Parathyroid adenoma (tissue), 2 donors: ENCODE measurements at regions not wholly inside any gene's neighbourhood (a gene's known extent, or its start where the extent isn't known, plus 50 kb on each side); places are given as distances from the start of the nearest gene placed in this dataset.

ENCODE experiments used
- H2AFZ ChIP-seq: fragments of 300-600 bp; sonication (generic); one replicate; pipeline ENCODE4 v1.7.0; 2017; ENCODE audit warnings: antibody characterized with exemption, mild to moderate bottlenecking
- H3K27ac ChIP-seq: fragments of 300-600 bp; sonication (generic); one replicate; pipeline ENCODE4 v1.7.0; 2017
- H3K27me3 ChIP-seq: fragments of 300-600 bp; sonication (generic); one replicate; pipeline ENCODE4 v1.7.0; 2017; ENCODE audit warnings: low read length; ENCODE audit not compliant: control insufficient read depth, insufficient read depth
- H3K36me3 ChIP-seq: fragments of 300-600 bp; sonication (generic); one replicate; pipeline ENCODE4 v1.7.0; 2017; ENCODE audit warnings: low read length; ENCODE audit not compliant: control insufficient read depth, insufficient read depth
- H3K4me1 ChIP-seq: fragments of 300-600 bp; sonication (generic); one replicate; pipeline ENCODE4 v1.7.0; 2017; ENCODE audit warnings: control low read depth
- H3K4me2 ChIP-seq: fragments of 300-600 bp; sonication (generic); one replicate; pipeline ENCODE4 v1.7.0; 2017; ENCODE audit warnings: low read length
- H3K4me3 ChIP-seq: fragments of 300-600 bp; sonication (generic); one replicate; pipeline ENCODE4 v1.7.0; 2017; ENCODE audit warnings: low read depth, low read length
- H3K79me2 ChIP-seq: fragments of 300-600 bp; sonication (generic); one replicate; pipeline ENCODE4 v1.7.0; 2017; ENCODE audit warnings: control low read depth
- H3K9ac ChIP-seq: fragments of 300-600 bp; sonication (generic); one replicate; pipeline ENCODE4 v1.7.0; 2017; ENCODE audit warnings: mild to moderate bottlenecking
- H3K9me3 ChIP-seq: fragments of 300-600 bp; sonication (generic); one replicate; pipeline ENCODE4 v1.7.0; 2017; ENCODE audit warnings: low read length; ENCODE audit not compliant: control insufficient read depth
- CTCF ChIP-seq: fragments of 300-600 bp; sonication (generic); IDR thresholded peaks from one replicate; pipeline ENCODE4 v1.7.0; 2017; ENCODE audit warnings: antibody characterized with exemption, mild to moderate bottlenecking
- donor health status: primary hyperparathyroidism.

- no peak overlapping the region for H3K27ac ChIP-seq
These were observed 459.5 kb upstream of the GOT2 start for GRCh38 chr16:59193637-59194036.

GRCh38 chr16:59192551-59193199 is 458.6 kb upstream of the GOT2 start:
- Histone ChIP-seq H3K4me3 (no peak overlapping the region), H3K27ac (no peak overlapping the region), H3K4me2 (no peak overlapping the region), H3K9ac (no peak overlapping the region), H3K4me1 (no peaks in the 10 kb centered on the region), H2AFZ (no peak overlapping the region), H3K9me3 (no peaks in the 10 kb centered on the region), H3K79me2 (no peaks in the 10 kb centered on the region), H3K36me3 (no peaks in the 10 kb centered on the region), H3K27me3 (no peaks in the 10 kb centered on the region)
- no peak for TF ChIP-seq CTCF

More at GRCh38 chr16:59193637-59194036, 459.5 kb upstream of the GOT2 start:
- Histone ChIP-seq H2AFZ (no peak overlapping the region), H3K79me2 (no peaks in the 10 kb centered on the region), H3K36me3 (no peaks in the 10 kb centered on the region), H3K4me2 (no peak overlapping the region), H3K4me1 (no peaks in the 10 kb centered on the region), H3K27me3 (no peaks in the 10 kb centered on the region), H3K4me3 (no peak overlapping the region), H3K9ac (no peak overlapping the region), H3K9me3 (no peaks in the 10 kb centered on the region)
- TF ChIP-seq CTCF, result no peak

GRCh38 chr16:59190731-59191130 is 456.6 kb upstream of the GOT2 start:
- no peaks in the 10 kb centered on the region for H3K79me2 ChIP-seq
- no peaks in the 10 kb centered on the region for H3K27me3 ChIP-seq
- no peaks in the 10 kb centered on the region for H3K9me3 ChIP-seq
- H3K4me2 ChIP-seq, result no peak overlapping the region
- no peak overlapping the region for H2AFZ ChIP-seq
- H3K4me3 ChIP-seq, result no peak overlapping the region
- H3K9ac ChIP-seq, result no peak overlapping the region
- no peaks in the 10 kb centered on the region for H3K36me3 ChIP-seq
- no peaks in the 10 kb centered on the region for H3K4me1 ChIP-seq
- no peak for TF ChIP-seq CTCF
- no peak overlapping the region for H3K27ac ChIP-seq

- no peaks in the 10 kb centered on the region for H3K4me1 ChIP-seq
- no peak overlapping the region for H3K27ac ChIP-seq
- H3K9ac ChIP-seq, result no peak overlapping the region
- no peak overlapping the region for H3K4me3 ChIP-seq
- H3K9me3 ChIP-seq, result no peaks in the 10 kb centered on the region
- no peaks in the 10 kb centered on the region for H3K79me2 ChIP-seq
- H2AFZ ChIP-seq, result no peak overlapping the region
- TF ChIP-seq CTCF, result no peak
- no peaks in the 10 kb centered on the region for H3K36me3 ChIP-seq
- H3K27me3 ChIP-seq, result no peaks in the 10 kb centered on the region
- no peak overlapping the region for H3K4me2 ChIP-seq
These were observed 453.9 kb upstream of the GOT2 start for GRCh38 chr16:59188029-59188428.

GRCh38 chr16:59181821-59182420 is 447.8 kb upstream of the GOT2 start:
- no peaks in the 10 kb centered on the region for H3K36me3 ChIP-seq
- no peak for TF ChIP-seq CTCF
- H3K9ac ChIP-seq, result no peak overlapping the region
- H3K27ac ChIP-seq, result no peak overlapping the region
- H3K9me3 ChIP-seq, result no peaks in the 10 kb centered on the region
- H3K27me3 ChIP-seq, result no peaks in the 10 kb centered on the region
- no peak overlapping the region for H3K4me2 ChIP-seq
- H2AFZ ChIP-seq, result no peak overlapping the region
- no peaks in the 10 kb centered on the region for H3K4me1 ChIP-seq
- no peaks in the 10 kb centered on the region for H3K79me2 ChIP-seq
- no peak overlapping the region for H3K4me3 ChIP-seq
